HG02943 (cell line): ENCODE measurements at regions not wholly inside any gene's neighbourhood (a gene's known extent, or its start where the extent isn't known, plus 50 kb on each side); places are given as distances from the start of the nearest gene placed in this dataset.
"Not testable (repeated sequence)": the region's sequence is repeated elsewhere in the genome, so short reads cannot be mapped to it uniquely, and the experiment has no call there.

Experiments used
- ATAC-seq: cut with Tn5 transposase; IDR thresholded peaks from one replicate; pipeline ENCODE4 v1.9.1; 2021; ENCODE audit warnings: mild to moderate bottlenecking, low read depth, moderate library complexity; ENCODE audit not compliant: unreplicated experiment

GRCh38 chr1:113185463-113186104 lies 112.6 kb downstream of the LRIG2 start:
- ATAC-seq = peak; percentile 90

- ATAC-seq = no peak
Measured at GRCh38 chr1:113190078-113190477, 117.1 kb downstream of the LRIG2 start.

GRCh38 chr1:113190930-113191329 lies 117.9 kb downstream of the LRIG2 start:
- no peak for ATAC-seq

GRCh38 chr1:113191579-113192076 lies 118.6 kb downstream of the LRIG2 start:
- no peak for ATAC-seq

GRCh38 chr1:113192242-113192641 lies 119.2 kb downstream of the LRIG2 start:
- no peak for ATAC-seq

- no peak for ATAC-seq
Measured at GRCh38 chr1:113192980-113193379, 120.0 kb downstream of the LRIG2 start.

- no peak for ATAC-seq
Measured at GRCh38 chr1:113194846-113195830, 122.1 kb downstream of the LRIG2 start.

- no peak for ATAC-seq
Measured at GRCh38 chr1:113197719-113198330, 124.8 kb downstream of the LRIG2 start.

- ATAC-seq = no peak
Measured at GRCh38 chr1:113198806-113199205, 125.8 kb downstream of the LRIG2 start.

- ATAC-seq = no peak
Measured at GRCh38 chr1:113199760-113200455, 126.9 kb downstream of the LRIG2 start.

- no peak for ATAC-seq
Measured at GRCh38 chr1:113201560-113201959, 128.6 kb downstream of the LRIG2 start.

GRCh38 chr1:113205980-113206766 lies 133.2 kb downstream of the LRIG2 start:
- no peak for ATAC-seq

GRCh38 chr1:113207019-113207418 lies 134.0 kb downstream of the LRIG2 start:
- ATAC-seq = no peak

GRCh38 chr1:113207457-113207856 lies 134.5 kb downstream of the LRIG2 start:
- ATAC-seq = no peak

- not testable (repeated sequence) for ATAC-seq
Measured at GRCh38 chr1:113208425-113208824, 135.4 kb downstream of the LRIG2 start.

GRCh38 chr1:113210248-113210647 lies 137.2 kb downstream of the LRIG2 start:
- no peak for ATAC-seq

GRCh38 chr1:113211467-113211866 lies 138.5 kb downstream of the LRIG2 start:
- ATAC-seq = no peak

GRCh38 chr1:113215015-113215414 lies 142.0 kb downstream of the LRIG2 start:
- ATAC-seq = no peak

- no peak for ATAC-seq
Measured at GRCh38 chr1:113216664-113217063, 143.7 kb downstream of the LRIG2 start.
